Nephron progenitor cell (in vitro differentiated cells): ENCODE measurements at regions not wholly inside any gene's neighbourhood (a gene's known extent, or its start where the extent isn't known, plus 50 kb on each side); places are given as distances from the start of the nearest gene placed in this dataset.

Experiments used
- DNase-seq: peaks from one replicate; pipeline ENCODE4 v3.0.0; 2021
- H3K27ac Mint-ChIP-seq: 2 replicates; pipeline ENCODE4 v1.8.0; 2021; ENCODE audit warnings: mild to moderate bottlenecking, moderate library complexity, mixed read lengths
- H3K27me3 Mint-ChIP-seq: 2 replicates; pipeline ENCODE4 v1.8.0; 2021; ENCODE audit warnings: mild to moderate bottlenecking, low read depth, mixed read lengths; ENCODE audit not compliant: poor library complexity
- H3K36me3 Mint-ChIP-seq: 2 replicates; pipeline ENCODE4 v1.8.0; 2021; ENCODE audit warnings: low read depth, mixed read lengths
- H3K4me1 Mint-ChIP-seq: 2 replicates; pipeline ENCODE4 v1.8.0; 2021; ENCODE audit warnings: mixed read lengths
- H3K4me3 Mint-ChIP-seq: 2 replicates; pipeline ENCODE4 v1.8.0; 2021; ENCODE audit warnings: mild to moderate bottlenecking, moderate library complexity, mixed read lengths
- H3K9me3 Mint-ChIP-seq: 2 replicates; pipeline ENCODE4 v1.8.0; 2021; ENCODE audit warnings: mild to moderate bottlenecking, moderate library complexity, mixed read lengths
- TF ChIP-seq, protein P1 (sequence below): fragments of 200-600 bp; sonication (generic); IDR thresholded peaks from 2 replicates; pipeline ENCODE4 v1.5.0; 2021; ENCODE audit warnings: antibody characterized with exemption

DNA sequence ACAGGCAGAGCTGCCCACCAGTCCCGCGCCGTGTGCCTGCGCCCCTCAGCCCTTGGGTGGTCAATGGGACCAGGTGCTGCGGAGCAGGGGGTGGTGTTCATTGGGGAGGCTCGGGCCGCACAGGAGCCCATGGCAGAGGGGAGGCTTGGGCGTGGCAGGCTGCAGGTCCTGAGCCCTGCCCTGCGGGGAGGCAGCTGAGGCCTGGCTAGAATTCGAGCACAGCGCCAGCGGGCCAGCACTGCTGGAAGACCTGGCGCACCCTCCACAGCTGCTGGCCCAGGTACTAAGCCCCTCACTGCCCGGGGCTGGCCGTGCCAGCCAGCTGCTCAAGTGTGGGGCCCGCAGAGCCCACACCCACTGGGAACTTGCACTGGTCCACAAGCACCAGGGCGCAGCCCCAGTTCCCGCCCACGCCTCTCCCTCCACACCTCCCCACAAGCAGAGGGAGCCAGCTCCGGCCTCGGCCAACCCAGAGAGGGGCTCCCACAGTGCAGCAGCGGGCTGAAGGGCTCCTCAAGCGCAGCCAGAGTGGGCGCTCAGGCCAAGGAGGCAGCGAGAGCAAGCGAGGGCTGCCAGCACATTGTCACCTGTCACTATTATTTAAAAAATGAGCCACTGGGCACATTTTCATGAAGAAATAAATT is 645.8 kb downstream of the CENPC start:
- Mint-ChIP-seq H3K27me3 (no peaks in the 10 kb centered on the region), H3K4me3 (no peak overlapping the region), H3K4me1 (no peaks in the 10 kb centered on the region), H3K9me3 (peaks cover 15% of the 10 kb centered on the region), H3K36me3 (no peaks in the 10 kb centered on the region), H3K27ac (no peak overlapping the region)
- no peak for DNase-seq
- TF ChIP-seq, protein P1, sequence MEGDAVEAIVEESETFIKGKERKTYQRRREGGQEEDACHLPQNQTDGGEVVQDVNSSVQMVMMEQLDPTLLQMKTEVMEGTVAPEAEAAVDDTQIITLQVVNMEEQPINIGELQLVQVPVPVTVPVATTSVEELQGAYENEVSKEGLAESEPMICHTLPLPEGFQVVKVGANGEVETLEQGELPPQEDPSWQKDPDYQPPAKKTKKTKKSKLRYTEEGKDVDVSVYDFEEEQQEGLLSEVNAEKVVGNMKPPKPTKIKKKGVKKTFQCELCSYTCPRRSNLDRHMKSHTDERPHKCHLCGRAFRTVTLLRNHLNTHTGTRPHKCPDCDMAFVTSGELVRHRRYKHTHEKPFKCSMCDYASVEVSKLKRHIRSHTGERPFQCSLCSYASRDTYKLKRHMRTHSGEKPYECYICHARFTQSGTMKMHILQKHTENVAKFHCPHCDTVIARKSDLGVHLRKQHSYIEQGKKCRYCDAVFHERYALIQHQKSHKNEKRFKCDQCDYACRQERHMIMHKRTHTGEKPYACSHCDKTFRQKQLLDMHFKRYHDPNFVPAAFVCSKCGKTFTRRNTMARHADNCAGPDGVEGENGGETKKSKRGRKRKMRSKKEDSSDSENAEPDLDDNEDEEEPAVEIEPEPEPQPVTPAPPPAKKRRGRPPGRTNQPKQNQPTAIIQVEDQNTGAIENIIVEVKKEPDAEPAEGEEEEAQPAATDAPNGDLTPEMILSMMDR, result no peak

DNA sequence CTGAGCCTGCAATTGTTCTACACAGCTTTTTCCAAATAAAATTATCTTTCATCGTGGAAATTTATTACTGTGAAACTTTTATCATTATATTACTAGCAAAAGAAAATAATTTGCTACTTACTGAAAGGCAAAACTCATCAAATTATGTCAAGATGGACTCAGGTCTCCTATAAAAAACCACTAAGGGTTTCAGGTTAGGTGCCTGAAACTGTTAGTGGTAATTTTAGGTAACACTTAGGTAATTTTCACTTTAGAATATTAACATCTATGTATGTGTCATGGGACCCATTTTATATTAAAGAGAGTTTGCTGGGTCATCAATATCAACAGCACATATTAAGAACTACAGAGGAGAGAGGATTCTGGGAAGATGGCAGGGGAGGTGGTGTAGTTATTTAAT is 651.5 kb downstream of the CENPC start:
- Mint-ChIP-seq H3K27ac (no peak overlapping the region), H3K4me1 (no peaks in the 10 kb centered on the region), H3K36me3 (no peaks in the 10 kb centered on the region), H3K9me3 (peaks cover 6% of the 10 kb centered on the region), H3K4me3 (no peak overlapping the region), H3K27me3 (peaks cover 4% of the 10 kb centered on the region)
- TF ChIP-seq, protein P1, result no peak
- DNase-seq, result no peak

DNA sequence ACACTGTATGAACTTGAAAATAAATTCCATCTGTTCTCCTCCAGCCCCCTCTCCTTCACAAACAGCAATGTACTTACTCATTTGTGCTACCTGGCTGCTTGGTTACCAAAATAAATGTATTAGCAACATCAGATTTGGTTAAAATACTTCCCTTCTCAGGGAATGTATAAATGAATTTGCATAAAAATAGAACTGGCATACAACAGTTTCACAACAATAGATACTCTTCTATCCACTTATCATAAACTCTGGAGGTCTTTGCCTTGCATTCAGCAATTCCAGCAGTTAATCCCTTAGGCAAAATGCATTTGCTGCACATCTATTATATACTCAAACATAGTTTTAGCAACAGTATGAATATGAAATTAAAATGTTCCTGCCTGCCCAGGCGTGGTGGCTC is 658.2 kb downstream of the CENPC start:
- no peaks in the 10 kb centered on the region for H3K36me3 Mint-ChIP-seq
- H3K4me1 Mint-ChIP-seq, result no peaks in the 10 kb centered on the region
- no peak for DNase-seq
- H3K27ac Mint-ChIP-seq, result no peak overlapping the region
- no peaks in the 10 kb centered on the region for H3K27me3 Mint-ChIP-seq
- H3K4me3 Mint-ChIP-seq, result no peak overlapping the region
- peaks cover 14% of the 10 kb centered on the region for H3K9me3 Mint-ChIP-seq
- TF ChIP-seq, protein P1, result no peak

DNA sequence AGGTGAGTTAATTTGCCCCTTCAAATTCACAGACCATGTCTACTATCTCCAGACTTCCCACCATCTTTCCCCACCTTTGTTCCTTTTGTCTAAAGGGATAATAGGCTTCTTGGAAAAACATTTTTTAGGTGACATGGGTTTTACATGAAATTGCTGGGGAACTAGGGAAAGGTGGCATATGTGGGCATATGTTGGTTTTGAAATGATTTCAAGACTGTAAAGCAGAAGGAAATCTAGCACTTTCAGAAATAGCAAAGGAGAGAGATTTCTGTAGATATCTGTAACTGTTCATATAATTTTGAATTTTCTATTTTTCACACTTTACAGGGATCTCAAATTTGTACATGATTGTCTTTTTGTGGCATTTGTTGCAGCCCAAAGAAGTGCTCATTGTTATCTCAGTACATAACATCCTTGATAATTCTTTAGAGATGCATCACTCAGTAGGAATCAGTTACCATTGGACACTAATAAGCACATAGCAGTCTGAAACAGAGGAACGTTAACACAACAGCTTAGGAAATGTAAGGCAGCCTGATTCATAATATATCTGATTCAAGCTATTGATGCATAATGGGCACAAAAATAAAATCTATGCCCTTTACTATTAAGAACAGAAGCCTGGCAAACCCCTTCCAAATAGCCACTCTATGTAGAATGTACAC is 659.7 kb downstream of the CENPC start:
- no peaks in the 10 kb centered on the region for H3K27me3 Mint-ChIP-seq
- TF ChIP-seq, protein P1, result no peak
- no peaks in the 10 kb centered on the region for H3K36me3 Mint-ChIP-seq
- H3K4me1 Mint-ChIP-seq, result no peaks in the 10 kb centered on the region
- H3K4me3 Mint-ChIP-seq, result no peak overlapping the region
- peaks cover 20% of the 10 kb centered on the region for H3K9me3 Mint-ChIP-seq
- no peak for DNase-seq
- no peak overlapping the region for H3K27ac Mint-ChIP-seq

DNA sequence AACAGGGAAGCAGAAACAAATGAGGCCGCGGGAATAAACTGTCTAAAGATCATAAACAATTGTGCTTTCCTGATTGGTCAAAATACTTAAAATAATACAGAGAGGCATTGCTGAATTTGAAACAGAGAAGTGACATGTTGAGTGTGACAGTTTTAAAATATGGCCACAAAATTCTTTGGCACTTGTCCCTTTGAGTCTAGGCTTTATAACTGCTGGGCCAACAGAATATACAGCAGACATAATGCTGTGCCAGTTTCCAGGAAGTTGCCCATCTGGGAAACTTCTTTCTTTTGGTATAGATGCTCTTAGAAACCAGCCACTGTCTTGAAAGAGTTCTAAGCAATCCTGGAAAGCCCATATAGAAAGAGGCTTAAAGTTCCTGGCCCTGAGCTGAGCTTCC is 668.4 kb downstream of the CENPC start:
- no peak for DNase-seq
- peaks cover 4% of the 10 kb centered on the region for H3K9me3 Mint-ChIP-seq
- H3K4me1 Mint-ChIP-seq, result no peaks in the 10 kb centered on the region
- TF ChIP-seq, protein P1, result no peak
- H3K36me3 Mint-ChIP-seq, result no peaks in the 10 kb centered on the region
- H3K27ac Mint-ChIP-seq, result no peak overlapping the region
- H3K4me3 Mint-ChIP-seq, result no peak overlapping the region
- H3K27me3 Mint-ChIP-seq, result no peaks in the 10 kb centered on the region

DNA sequence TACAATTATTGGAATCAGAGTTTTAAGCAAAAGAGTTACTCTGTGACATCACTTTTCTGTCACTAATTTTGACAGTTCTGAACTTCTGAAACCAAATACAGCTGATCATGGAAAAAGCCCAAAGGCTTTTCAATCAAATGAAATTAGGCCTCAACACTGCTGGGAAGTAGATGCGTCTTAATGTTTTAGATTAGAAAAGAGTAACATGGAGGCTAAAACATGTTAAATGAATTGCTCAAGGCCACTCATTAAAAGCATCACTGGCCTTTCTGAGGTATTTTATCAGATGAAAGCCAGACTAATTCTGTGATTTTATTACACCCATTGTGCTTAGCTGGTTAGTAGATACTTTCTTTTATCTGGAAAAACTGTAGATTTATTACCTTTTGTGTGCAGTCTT is 672.6 kb downstream of the CENPC start:
- Mint-ChIP-seq H3K4me3 (no peak overlapping the region), H3K9me3 (no peaks in the 10 kb centered on the region), H3K4me1 (no peaks in the 10 kb centered on the region), H3K27ac (no peak overlapping the region), H3K36me3 (no peaks in the 10 kb centered on the region), H3K27me3 (peaks cover 3% of the 10 kb centered on the region)
- DNase-seq, result no peak
- TF ChIP-seq, protein P1, result no peak
